WTC11 (cell line): ENCODE measurements at regions not wholly inside any gene's neighbourhood (a gene's known extent, or its start where the extent isn't known, plus 50 kb on each side); places are given as distances from the start of the nearest gene placed in this dataset.

Experiments used
- ATAC-seq: fragments of 200-7000 bp; cut with Tn5 transposase; 2 replicates; pipeline ENCODE4 v1.10.0; 2021; ENCODE audit warnings: mild to moderate bottlenecking, moderate library complexity
- CTCF ChIA-PET: fragments of 300-600 bp; sonication (Branson Sonifier 250); formaldehyde crosslinking; loops from one replicate; lab custom pipeline; 2021; ENCODE audit warnings: antibody characterized with exemption; lab: Charles Lee
- POLR2A ChIA-PET: fragments of 350-600 bp; sonication (Branson Sonifier 250); formaldehyde crosslinking; loops from one replicate; lab custom pipeline; 2021; ENCODE audit warnings: antibody characterized with exemption; lab: Charles Lee
- DNase-seq: peaks from one replicate; pipeline ENCODE4 v3.0.0; 2021; ENCODE audit warnings: low spot score
- H3K27ac Mint-ChIP-seq: 2 replicates; pipeline ENCODE4 v1.8.0; 2021; ENCODE audit warnings: mixed read lengths
- H3K27me3 Mint-ChIP-seq: 2 replicates; pipeline ENCODE4 v1.8.0; 2021; ENCODE audit warnings: low read depth, mild to moderate bottlenecking, moderate library complexity, mixed read lengths
- H3K36me3 Mint-ChIP-seq: 2 replicates; pipeline ENCODE4 v1.8.0; 2021; ENCODE audit warnings: mixed read lengths
- H3K4me1 Mint-ChIP-seq: 2 replicates; pipeline ENCODE4 v1.8.0; 2022; ENCODE audit warnings: mixed read lengths
- H3K4me3 Mint-ChIP-seq: 2 replicates; pipeline ENCODE4 v1.8.0; 2021; ENCODE audit warnings: mild to moderate bottlenecking, moderate library complexity, mixed read lengths
- H3K9me3 Mint-ChIP-seq: 2 replicates; pipeline ENCODE4 v1.8.0; 2021; ENCODE audit warnings: mixed read lengths
- AR ChIP-seq: fragments of 250-450 bp; sonication (Bioruptor Pico); IDR thresholded peaks from 2 replicates; pipeline ENCODE4 v1.9.0; 2021; ENCODE audit warnings: mild to moderate bottlenecking
- ATF6 ChIP-seq: sonication (generic); formaldehyde crosslinking; IDR thresholded peaks from 2 replicates; pipeline ENCODE4 v1.8.1; 2023; ENCODE audit warnings: mild to moderate bottlenecking, missing genetic modification reagents
- CBFB ChIP-seq: sonication (generic); formaldehyde crosslinking; IDR thresholded peaks from 2 replicates; pipeline ENCODE4 v1.8.1; 2022; ENCODE audit warnings: mild to moderate bottlenecking, low read depth, missing genetic modification reagents
- CDX4 ChIP-seq: fragments of 250-450 bp; sonication (Bioruptor Pico); IDR thresholded peaks from 2 replicates; pipeline ENCODE4 v1.9.0; 2021; ENCODE audit warnings: moderate library complexity, mild to moderate bottlenecking, inconsistent platforms, borderline replicate concordance
- E2F1 ChIP-seq: sonication (generic); formaldehyde crosslinking; IDR thresholded peaks from 2 replicates; pipeline ENCODE4 v1.8.0; 2022; ENCODE audit warnings: mild to moderate bottlenecking, missing genetic modification reagents
- ESRRA ChIP-seq: sonication (generic); formaldehyde crosslinking; IDR thresholded peaks from 2 replicates; pipeline ENCODE4 v1.8.1; 2022; ENCODE audit warnings: mild to moderate bottlenecking, missing genetic modification reagents, borderline replicate concordance
- ETV6 ChIP-seq: sonication (generic); formaldehyde crosslinking; IDR thresholded peaks from 2 replicates; pipeline ENCODE4 v1.8.1; 2022; ENCODE audit warnings: mild to moderate bottlenecking, missing genetic modification reagents
- GTF2I ChIP-seq: fragments of 250-450 bp; sonication (Bioruptor Pico); conservative IDR thresholded peaks from 2 replicates; pipeline ENCODE4 v1.4.0; 2021; ENCODE audit warnings: mild to moderate bottlenecking
- HMGA2 ChIP-seq: fragments of 250-450 bp; sonication (Bioruptor Pico); IDR thresholded peaks from 2 replicates; pipeline ENCODE4 v1.4.0; 2021; ENCODE audit warnings: mild to moderate bottlenecking, moderate library complexity
- JAZF1 ChIP-seq: fragments of 250-450 bp; sonication (Bioruptor Pico); IDR thresholded peaks from 2 replicates; pipeline ENCODE4 v1.9.0; 2021; ENCODE audit warnings: moderate library complexity, mild to moderate bottlenecking, inconsistent platforms
- JUN ChIP-seq: sonication (generic); formaldehyde crosslinking; IDR thresholded peaks from 2 replicates; pipeline ENCODE4 v1.8.0; 2023; ENCODE audit warnings: mild to moderate bottlenecking, missing genetic modification reagents
- MYBL2 ChIP-seq: sonication (generic); formaldehyde crosslinking; IDR thresholded peaks from 2 replicates; pipeline ENCODE4 v1.8.1; 2023; ENCODE audit warnings: mild to moderate bottlenecking, moderate library complexity, missing genetic modification reagents
- NFATC4 ChIP-seq: fragments of 250-450 bp; sonication (Bioruptor Pico); IDR thresholded peaks from 2 replicates; pipeline ENCODE4 v1.9.0; 2021; ENCODE audit warnings: mild to moderate bottlenecking
- NR2C2 ChIP-seq: sonication (generic); formaldehyde crosslinking; IDR thresholded peaks from 2 replicates; pipeline ENCODE4 v1.8.0; 2022; ENCODE audit warnings: mild to moderate bottlenecking, missing genetic modification reagents
- OVOL2 ChIP-seq: fragments of 250-450 bp; sonication (Bioruptor Pico); IDR thresholded peaks from 2 replicates; pipeline ENCODE4 v1.9.0; 2021; ENCODE audit warnings: mild to moderate bottlenecking, borderline replicate concordance
- RORB ChIP-seq: fragments of 250-450 bp; sonication (Bioruptor Pico); IDR thresholded peaks from 2 replicates; pipeline ENCODE4 v1.9.0; 2021; ENCODE audit warnings: mild to moderate bottlenecking
- SMAD4 ChIP-seq: sonication (generic); formaldehyde crosslinking; IDR thresholded peaks from 2 replicates; pipeline ENCODE4 v1.8.0; 2022; ENCODE audit warnings: mild to moderate bottlenecking, missing genetic modification reagents
- SOX15 ChIP-seq: fragments of 250-450 bp; sonication (Bioruptor Pico); IDR thresholded peaks from 2 replicates; pipeline ENCODE4 v1.9.0; 2021; ENCODE audit warnings: mild to moderate bottlenecking
- TEAD4 ChIP-seq: sonication (generic); formaldehyde crosslinking; IDR thresholded peaks from 2 replicates; pipeline ENCODE4 v1.8.0; 2022; ENCODE audit warnings: mild to moderate bottlenecking, missing genetic modification reagents
- USF2 ChIP-seq: sonication (generic); formaldehyde crosslinking; IDR thresholded peaks from 2 replicates; pipeline ENCODE4 v1.8.1; 2023; ENCODE audit warnings: mild to moderate bottlenecking, missing genetic modification reagents, moderate library complexity
- ZNF121 ChIP-seq: sonication (generic); formaldehyde crosslinking; IDR thresholded peaks from 2 replicates; pipeline ENCODE4 v1.8.0; 2023; ENCODE audit warnings: missing genetic modification reagents
- ZNF396 ChIP-seq: fragments of 250-450 bp; sonication (Bioruptor Pico); IDR thresholded peaks from 2 replicates; pipeline ENCODE4 v1.8.0; 2021; ENCODE audit warnings: mild to moderate bottlenecking, moderate library complexity, borderline replicate concordance
- ZNF671 ChIP-seq: fragments of 250-450 bp; sonication (Bioruptor Pico); IDR thresholded peaks from 2 replicates; pipeline ENCODE4 v1.8.0; 2021; ENCODE audit warnings: mild to moderate bottlenecking
- TF ChIP-seq, protein P1 (sequence below): sonication (generic); formaldehyde crosslinking; IDR thresholded peaks from 2 replicates; pipeline ENCODE4 v1.8.1; 2022; ENCODE audit warnings: missing genetic modification reagents, borderline replicate concordance
- TF ChIP-seq, protein P2 (sequence below): sonication (generic); formaldehyde crosslinking; IDR thresholded peaks from 2 replicates; pipeline ENCODE4 v1.8.0; 2022; ENCODE audit warnings: mild to moderate bottlenecking, missing genetic modification reagents

- Mint-ChIP-seq H3K4me3 (no peak overlapping the region), H3K27me3 (no peaks in the 10 kb centered on the region), H3K9me3 (no peaks in the 10 kb centered on the region), H3K27ac (no peak overlapping the region), H3K4me1 (peaks cover 12% of the 10 kb centered on the region), H3K36me3 (no peaks in the 10 kb centered on the region)
- TF ChIP-seq TEAD4 (CRISPR knock-in tag) (no peak), CBFB (CRISPR knock-in tag) (no peak), MYBL2 (CRISPR knock-in tag) (no peak), NFATC4 (CRISPR knock-in tag) (no peak), ESRRA (no peak), E2F1 (no peak), GTF2I (CRISPR knock-in tag) (no peak), JAZF1 (CRISPR knock-in tag) (no peak), ATF6 (CRISPR knock-in tag) (no peak), CDX4 (CRISPR knock-in tag) (no peak)
- TF ChIP-seq, protein P1, sequence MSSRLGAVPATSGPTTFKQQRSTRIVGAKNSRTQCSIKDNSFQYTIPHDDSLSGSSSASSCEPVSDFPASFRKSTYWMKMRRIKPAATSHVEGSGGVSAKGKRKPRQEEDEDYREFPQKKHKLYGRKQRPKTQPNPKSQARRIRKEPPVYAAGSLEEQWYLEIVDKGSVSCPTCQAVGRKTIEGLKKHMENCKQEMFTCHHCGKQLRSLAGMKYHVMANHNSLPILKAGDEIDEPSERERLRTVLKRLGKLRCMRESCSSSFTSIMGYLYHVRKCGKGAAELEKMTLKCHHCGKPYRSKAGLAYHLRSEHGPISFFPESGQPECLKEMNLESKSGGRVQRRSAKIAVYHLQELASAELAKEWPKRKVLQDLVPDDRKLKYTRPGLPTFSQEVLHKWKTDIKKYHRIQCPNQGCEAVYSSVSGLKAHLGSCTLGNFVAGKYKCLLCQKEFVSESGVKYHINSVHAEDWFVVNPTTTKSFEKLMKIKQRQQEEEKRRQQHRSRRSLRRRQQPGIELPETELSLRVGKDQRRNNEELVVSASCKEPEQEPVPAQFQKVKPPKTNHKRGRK: no peak
- ATAC-seq (no peak), DNase-seq (no peak)
- ChIA-PET POLR2A (no interaction called here), CTCF (no interaction called here)
These were observed 627.3 kb downstream of the PLOD2 start for GRCh38 chr3:145533696-145534095.

GRCh38 chr3:145536461-145536860 is 624.5 kb downstream of the PLOD2 start:
- H3K27me3 Mint-ChIP-seq: no peaks in the 10 kb centered on the region
- H3K36me3 Mint-ChIP-seq: peaks cover 8% of the 10 kb centered on the region
- no peak overlapping the region for H3K27ac Mint-ChIP-seq
- no peak overlapping the region for H3K4me3 Mint-ChIP-seq
- H3K9me3 Mint-ChIP-seq: peaks cover 10% of the 10 kb centered on the region
- no peak for ATAC-seq
- POLR2A ChIA-PET: no interaction called here
- TF ChIP-seq SOX15 (CRISPR knock-in tag) (no peak), AR (CRISPR knock-in tag) (no peak), GTF2I (CRISPR knock-in tag) (no peak), RORB (no peak), JUN (CRISPR knock-in tag) (no peak), ZNF671 (CRISPR knock-in tag) (no peak), OVOL2 (CRISPR knock-in tag) (no peak), USF2 (CRISPR knock-in tag) (no peak), ZNF121 (CRISPR knock-in tag) (no peak), ZNF396 (CRISPR knock-in tag) (no peak), NR2C2 (CRISPR knock-in tag) (no peak), SMAD4 (CRISPR knock-in tag) (no peak), HMGA2 (CRISPR knock-in tag) (no peak), ETV6 (no peak), CDX4 (CRISPR knock-in tag) (no peak)
- TF ChIP-seq, protein P2, sequence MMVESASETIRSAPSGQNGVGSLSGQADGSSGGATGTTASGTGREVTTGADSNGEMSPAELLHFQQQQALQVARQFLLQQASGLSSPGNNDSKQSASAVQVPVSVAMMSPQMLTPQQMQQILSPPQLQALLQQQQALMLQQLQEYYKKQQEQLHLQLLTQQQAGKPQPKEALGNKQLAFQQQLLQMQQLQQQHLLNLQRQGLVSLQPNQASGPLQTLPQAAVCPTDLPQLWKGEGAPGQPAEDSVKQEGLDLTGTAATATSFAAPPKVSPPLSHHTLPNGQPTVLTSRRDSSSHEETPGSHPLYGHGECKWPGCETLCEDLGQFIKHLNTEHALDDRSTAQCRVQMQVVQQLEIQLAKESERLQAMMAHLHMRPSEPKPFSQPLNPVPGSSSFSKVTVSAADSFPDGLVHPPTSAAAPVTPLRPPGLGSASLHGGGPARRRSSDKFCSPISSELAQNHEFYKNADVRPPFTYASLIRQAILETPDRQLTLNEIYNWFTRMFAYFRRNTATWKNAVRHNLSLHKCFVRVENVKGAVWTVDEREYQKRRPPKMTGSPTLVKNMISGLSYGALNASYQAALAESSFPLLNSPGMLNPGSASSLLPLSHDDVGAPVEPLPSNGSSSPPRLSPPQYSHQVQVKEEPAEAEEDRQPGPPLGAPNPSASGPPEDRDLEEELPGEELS (CRISPR knock-in tag): no peak
- CTCF ChIA-PET: no interaction called here
- peaks cover 12% of the 10 kb centered on the region for H3K4me1 Mint-ChIP-seq
- no peak for DNase-seq
